GM23248 (cell line): ENCODE measurements at regions not wholly inside any gene's neighbourhood (a gene's known extent, or its start where the extent isn't known, plus 50 kb on each side); places are given as distances from the start of the nearest gene placed in this dataset.

ENCODE experiments used
- EZH2 ChIP-seq: fragments of 200-600 bp; sonication (generic); IDR thresholded peaks from 2 replicates; pipeline ENCODE4 v1.6.1; 2018; ENCODE audit warnings: antibody characterized with exemption, mild to moderate bottlenecking; ENCODE audit not compliant: insufficient read depth, poor library complexity, severe bottlenecking
- EZH2phosphoT487 ChIP-seq: fragments of 200-600 bp; sonication (generic); IDR thresholded peaks from 2 replicates; pipeline ENCODE4 v1.6.1; 2018; ENCODE audit warnings: antibody characterized with exemption, moderate library complexity, mild to moderate bottlenecking, low read depth; ENCODE audit not compliant: insufficient read depth

GRCh38 chr20:6277661-6278240 lies 154.9 kb upstream of the FERMT1 start:
- TF ChIP-seq EZH2phosphoT487 (no peak), EZH2 (no peak)
